ENCODE measurements at regions not wholly inside any gene's neighbourhood (a gene's known extent, or its start where the extent isn't known, plus 50 kb on each side); places are given as distances from the start of the nearest gene placed in this dataset.

DNA sequence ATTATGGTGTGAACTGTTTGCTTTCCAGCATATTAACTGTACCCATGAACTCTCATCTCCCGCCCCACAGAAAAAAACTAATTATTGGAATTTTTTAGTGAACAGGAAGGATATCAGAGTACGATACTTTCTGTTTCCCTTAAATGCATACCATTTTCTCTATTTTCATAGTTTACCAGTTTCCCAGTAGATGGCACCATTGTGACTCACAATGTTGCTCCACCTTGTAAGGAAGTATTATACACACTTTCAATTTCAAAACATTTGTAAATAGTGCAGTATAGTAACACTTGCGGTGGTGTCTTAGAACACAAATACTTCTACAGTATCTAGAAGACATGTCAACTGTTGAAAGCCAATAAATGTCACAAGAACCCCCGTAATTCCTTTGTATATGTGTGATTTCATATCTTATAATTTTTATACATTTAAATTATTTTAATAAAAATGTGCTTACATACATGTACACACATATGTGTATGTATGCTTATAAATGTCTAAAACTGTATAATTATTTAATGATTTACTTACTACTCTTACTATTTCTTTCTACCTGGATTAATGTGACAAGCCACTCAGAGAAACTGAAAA is 167.3 kb downstream of the SLIT2 start:
- H3K36me3 ChIP-seq: no peaks in the 10 kb centered on the region
- no peaks in the 10 kb centered on the region for H3K9me3 ChIP-seq
- WGBS, 2 donors: 11 to 14% methylated on average over 4 of the region's 4 CpGs
- H3K4me3 ChIP-seq: peak overlapping the region in 2 of 4 donors; percentile 23
- TF ChIP-seq, protein P1, sequence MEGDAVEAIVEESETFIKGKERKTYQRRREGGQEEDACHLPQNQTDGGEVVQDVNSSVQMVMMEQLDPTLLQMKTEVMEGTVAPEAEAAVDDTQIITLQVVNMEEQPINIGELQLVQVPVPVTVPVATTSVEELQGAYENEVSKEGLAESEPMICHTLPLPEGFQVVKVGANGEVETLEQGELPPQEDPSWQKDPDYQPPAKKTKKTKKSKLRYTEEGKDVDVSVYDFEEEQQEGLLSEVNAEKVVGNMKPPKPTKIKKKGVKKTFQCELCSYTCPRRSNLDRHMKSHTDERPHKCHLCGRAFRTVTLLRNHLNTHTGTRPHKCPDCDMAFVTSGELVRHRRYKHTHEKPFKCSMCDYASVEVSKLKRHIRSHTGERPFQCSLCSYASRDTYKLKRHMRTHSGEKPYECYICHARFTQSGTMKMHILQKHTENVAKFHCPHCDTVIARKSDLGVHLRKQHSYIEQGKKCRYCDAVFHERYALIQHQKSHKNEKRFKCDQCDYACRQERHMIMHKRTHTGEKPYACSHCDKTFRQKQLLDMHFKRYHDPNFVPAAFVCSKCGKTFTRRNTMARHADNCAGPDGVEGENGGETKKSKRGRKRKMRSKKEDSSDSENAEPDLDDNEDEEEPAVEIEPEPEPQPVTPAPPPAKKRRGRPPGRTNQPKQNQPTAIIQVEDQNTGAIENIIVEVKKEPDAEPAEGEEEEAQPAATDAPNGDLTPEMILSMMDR (IDR thresholded peaks at IDR 0.05): peak in 4 of 6 experiments; percentile 19 to 49 (median 42)
- TF ChIP-seq EP300 (IDR thresholded peaks at IDR 0.05): no peak
- no peaks in the 10 kb centered on the region for H3K4me1 ChIP-seq
- ATAC-seq (ENCODE audit: low FRiP score in 2 of 2) (peak; percentile 73 to 84), DNase-seq (no peak)
- H3K27me3 ChIP-seq: no peaks in the 10 kb centered on the region
- H3K27ac ChIP-seq: no peak overlapping the region

DNA sequence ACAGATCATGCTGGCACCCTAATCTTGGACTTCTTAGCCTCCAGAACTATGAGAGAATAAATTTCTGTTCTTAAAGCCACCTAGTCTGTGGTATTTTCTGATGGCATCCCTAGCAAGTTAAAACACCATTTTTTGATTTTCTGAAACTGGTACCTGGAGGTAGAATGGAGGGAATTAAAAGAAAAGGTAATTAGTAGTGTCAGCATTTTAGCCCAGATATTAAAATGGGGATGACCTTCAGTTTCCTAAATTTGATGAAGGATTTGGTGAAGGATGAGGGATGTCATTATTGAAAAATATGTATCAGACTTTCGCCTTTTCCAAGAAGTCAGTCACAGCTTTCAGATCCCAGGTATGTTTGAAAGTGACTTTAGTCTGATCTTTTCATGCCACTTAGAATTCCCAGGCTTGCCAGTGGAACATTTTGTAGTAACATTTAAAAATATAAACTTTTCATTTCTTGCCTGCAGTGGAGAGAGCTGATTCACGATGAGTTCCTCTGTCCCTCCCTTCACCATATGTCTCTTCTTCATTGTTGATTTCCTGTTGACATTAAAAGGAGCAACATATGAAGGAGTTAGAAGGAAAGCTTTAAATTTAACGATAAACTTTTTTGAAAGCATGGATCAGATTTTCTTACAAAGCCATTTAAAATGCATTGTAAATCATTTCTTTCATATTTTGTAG is 169.4 kb downstream of the SLIT2 start:
- ATAC-seq (ENCODE audit: low FRiP score in 2 of 2) (no peak), DNase-seq (no peak)
- TF ChIP-seq, protein P1 (IDR thresholded peaks at IDR 0.05): no peak
- TF ChIP-seq POLR2AphosphoS5 (IDR thresholded peaks at IDR 0.05) (no peak), EP300 (IDR thresholded peaks at IDR 0.05) (no peak), POLR2A (IDR thresholded peaks at IDR 0.05) (no peak)
- WGBS, 2 donors: 66 to 71% methylated on average over 3 of the region's 3 CpGs
- Histone ChIP-seq H3K27me3 (no peaks in the 10 kb centered on the region), H3K4me1 (no peaks in the 10 kb centered on the region), H3K9me3 (no peaks in the 10 kb centered on the region), H3K4me3 (no peak overlapping the region), H3K36me3 (no peaks in the 10 kb centered on the region), H3K27ac (no peak overlapping the region)

DNA sequence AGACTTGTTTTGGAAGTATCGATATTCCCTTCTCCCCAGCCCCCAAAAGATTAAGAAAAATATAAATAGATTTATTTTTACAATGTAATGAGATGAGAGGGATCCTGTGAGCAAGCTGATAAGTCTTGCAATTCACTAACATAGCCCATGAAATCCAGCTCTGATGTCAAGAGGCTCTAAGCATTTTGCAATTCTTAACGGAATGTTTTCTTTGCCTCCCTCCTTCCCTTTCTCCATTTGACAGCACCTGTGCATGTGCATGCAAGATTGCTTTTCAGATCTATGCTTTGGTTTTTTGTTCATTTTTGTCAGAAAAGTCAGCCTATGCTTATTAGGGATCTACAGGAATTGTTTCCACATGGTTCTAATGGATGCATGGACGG is 169.9 kb downstream of the SLIT2 start:
- no peaks in the 10 kb centered on the region for H3K4me1 ChIP-seq
- no peaks in the 10 kb centered on the region for H3K9me3 ChIP-seq
- DNase-seq (no peak), ATAC-seq (ENCODE audit: low FRiP score in 2 of 2) (no peak)
- H3K36me3 ChIP-seq: no peaks in the 10 kb centered on the region
- TF ChIP-seq POLR2AphosphoS5 (IDR thresholded peaks at IDR 0.05) (no peak), POLR2A (IDR thresholded peaks at IDR 0.05) (no peak), EP300 (IDR thresholded peaks at IDR 0.05) (no peak)
- TF ChIP-seq, protein P1 (IDR thresholded peaks at IDR 0.05): no peak
- WGBS, 2 donors: 66 to 72% methylated on average over 3 of the region's 3 CpGs
- H3K27ac ChIP-seq: no peak overlapping the region
- H3K4me3 ChIP-seq: no peak overlapping the region
- H3K27me3 ChIP-seq: no peaks in the 10 kb centered on the region

DNA sequence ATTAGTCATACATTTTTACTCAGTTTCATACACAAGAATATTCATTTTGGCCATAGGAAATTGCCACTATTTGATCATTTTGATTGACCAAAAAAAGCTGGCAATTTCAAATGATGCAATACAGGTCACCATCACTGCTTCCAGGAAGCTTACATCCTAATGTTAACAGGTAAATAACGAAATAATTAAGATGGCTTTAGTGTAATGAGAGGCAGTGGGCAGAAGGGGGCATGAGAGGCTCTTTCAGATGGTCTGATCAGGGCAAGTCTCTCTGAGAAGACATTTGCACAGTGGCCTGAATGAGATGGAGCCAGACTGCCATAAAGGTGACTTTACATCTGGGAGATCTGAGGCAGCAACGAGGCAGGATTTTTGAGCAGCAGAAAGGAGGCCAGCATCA is 170.7 kb downstream of the SLIT2 start:
- Histone ChIP-seq H3K36me3 (no peaks in the 10 kb centered on the region), H3K4me1 (no peaks in the 10 kb centered on the region), H3K27me3 (no peaks in the 10 kb centered on the region), H3K27ac (no peak overlapping the region), H3K9me3 (no peaks in the 10 kb centered on the region), H3K4me3 (no peak overlapping the region)
- peak; percentile 73 to 78 for ATAC-seq (ENCODE audit: low FRiP score in 2 of 2)
- DNase-seq: peak in 1 of 2 donors; percentile 31
- WGBS, 2 donors: 20 to 23% methylated on average over 2 of the region's 2 CpGs
- TF ChIP-seq, protein P1 (IDR thresholded peaks at IDR 0.05): peak; percentile 22 to 62 (median 44)
- TF ChIP-seq POLR2AphosphoS5 (IDR thresholded peaks at IDR 0.05): no peak

DNA sequence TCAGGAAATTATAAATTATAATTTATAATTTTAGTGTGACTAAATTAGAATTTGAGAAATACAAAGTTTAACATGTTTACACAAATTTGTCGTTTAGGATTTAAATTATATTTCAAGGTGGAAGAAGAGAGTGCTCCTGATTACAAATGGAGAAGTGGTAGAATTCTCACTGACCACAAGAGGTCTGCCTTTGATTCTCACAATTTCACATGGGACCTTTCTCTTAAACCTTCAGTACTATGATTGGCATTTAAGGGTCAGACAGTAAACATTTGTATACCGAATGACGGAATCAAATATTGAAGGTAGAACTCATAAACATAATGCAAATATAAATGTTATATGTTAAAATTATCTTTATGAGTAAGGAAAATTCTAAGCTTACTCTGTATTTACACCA is 171.7 kb downstream of the SLIT2 start:
- TF ChIP-seq, protein P1 (IDR thresholded peaks at IDR 0.05): no peak
- Histone ChIP-seq H3K4me1 (no peaks in the 10 kb centered on the region), H3K4me3 (no peak overlapping the region), H3K27ac (no peak overlapping the region), H3K9me3 (no peaks in the 10 kb centered on the region), H3K27me3 (no peaks in the 10 kb centered on the region), H3K36me3 (no peaks in the 10 kb centered on the region)
- DNase-seq (no peak), ATAC-seq (ENCODE audit: low FRiP score in 2 of 2) (no peak)
- WGBS, 2 donors: 87 to 92% methylated on average over 3 of the region's 3 CpGs
